GM21515 (cell line): ENCODE measurements at regions not wholly inside any gene's neighbourhood (a gene's known extent, or its start where the extent isn't known, plus 50 kb on each side); places are given as distances from the start of the nearest gene placed in this dataset.

ENCODE experiments used
- ATAC-seq: cut with Tn5 transposase; IDR thresholded peaks from one replicate; pipeline ENCODE4 v1.9.1; 2021; ENCODE audit not compliant: unreplicated experiment

- ATAC-seq = no peak
Measured at GRCh38 chr6:43951756-43952675, 175.2 kb downstream of the MRPL14 start.

DNA sequence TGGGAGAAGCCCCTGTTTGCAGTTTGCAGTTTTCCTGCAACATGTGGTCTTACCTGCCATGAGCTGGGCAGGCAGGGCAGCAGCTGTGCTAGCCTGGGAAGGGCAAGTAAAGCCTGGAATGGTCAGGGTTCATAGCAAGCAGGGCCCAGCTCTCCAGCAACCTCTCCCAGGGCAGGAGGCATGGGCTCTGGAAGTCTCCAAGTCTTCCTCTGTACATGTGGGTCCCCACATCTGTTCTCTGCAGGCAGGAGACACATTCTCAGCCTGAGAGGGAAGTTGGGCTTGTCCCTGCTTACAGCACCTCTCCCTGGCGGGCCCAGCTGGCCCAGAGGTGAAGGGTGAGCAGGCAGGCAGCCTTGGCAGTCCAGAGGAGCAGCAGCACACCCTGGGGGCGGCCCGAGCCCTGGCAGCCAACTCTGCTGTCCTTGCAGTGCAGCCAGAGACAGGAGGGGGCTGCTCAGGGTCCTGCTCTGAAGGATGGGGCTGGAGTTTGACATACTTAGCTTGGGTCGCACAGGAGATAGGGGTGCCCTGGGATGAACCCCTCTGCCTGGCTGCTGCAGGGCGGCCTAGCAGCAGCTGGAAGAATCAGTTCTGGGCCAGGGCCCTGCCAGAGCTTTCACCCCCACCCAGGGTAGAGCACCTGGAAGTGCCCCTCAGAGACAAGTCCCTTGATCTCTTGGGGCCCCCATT lies 176.0 kb downstream of the MRPL14 start:
- ATAC-seq = no peak

DNA sequence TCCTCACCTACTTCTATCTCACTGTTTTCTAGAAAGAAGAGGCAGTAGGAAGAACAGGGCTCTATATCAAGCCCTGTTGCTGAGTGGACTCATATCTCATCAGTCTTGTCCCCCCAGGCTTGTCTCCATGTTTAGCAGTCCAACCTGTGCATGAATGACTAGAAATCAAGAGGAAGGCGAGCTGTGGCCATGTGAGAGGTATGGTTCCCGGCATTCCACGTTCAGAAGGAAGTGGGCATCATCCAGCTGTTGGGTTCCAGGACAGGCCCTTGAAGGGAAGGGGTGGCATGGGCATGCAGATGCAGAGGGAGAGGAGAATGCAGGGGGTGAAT lies 176.6 kb downstream of the MRPL14 start:
- no peak for ATAC-seq

- no peak for ATAC-seq
Measured at GRCh38 chr6:43950051-43950605, 177.1 kb downstream of the MRPL14 start.

DNA sequence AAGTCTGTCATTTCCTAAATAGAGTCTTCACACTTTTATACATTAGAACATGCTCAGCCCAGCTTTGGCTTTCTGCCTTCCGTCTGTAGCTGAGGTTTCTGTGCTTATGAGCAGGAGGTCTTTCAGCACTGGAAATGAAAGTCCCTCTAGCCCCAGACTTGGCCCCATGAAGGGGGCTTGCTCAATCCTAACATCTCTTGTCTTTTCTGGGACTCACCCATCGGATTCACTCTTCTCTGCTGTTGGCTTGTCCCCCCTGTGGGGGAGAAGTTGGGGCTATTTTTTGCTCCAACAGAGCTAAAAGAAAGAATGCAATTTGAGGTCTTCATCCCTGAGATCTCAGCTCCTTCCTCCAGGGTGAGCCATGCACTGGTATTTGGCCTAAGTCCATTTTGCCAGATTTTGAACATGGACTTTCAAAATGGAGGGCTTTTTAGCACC lies 177.7 kb downstream of the MRPL14 start:
- no peak for ATAC-seq

GRCh38 chr6:43948527-43949485 lies 178.4 kb downstream of the MRPL14 start:
- no peak for ATAC-seq

DNA sequence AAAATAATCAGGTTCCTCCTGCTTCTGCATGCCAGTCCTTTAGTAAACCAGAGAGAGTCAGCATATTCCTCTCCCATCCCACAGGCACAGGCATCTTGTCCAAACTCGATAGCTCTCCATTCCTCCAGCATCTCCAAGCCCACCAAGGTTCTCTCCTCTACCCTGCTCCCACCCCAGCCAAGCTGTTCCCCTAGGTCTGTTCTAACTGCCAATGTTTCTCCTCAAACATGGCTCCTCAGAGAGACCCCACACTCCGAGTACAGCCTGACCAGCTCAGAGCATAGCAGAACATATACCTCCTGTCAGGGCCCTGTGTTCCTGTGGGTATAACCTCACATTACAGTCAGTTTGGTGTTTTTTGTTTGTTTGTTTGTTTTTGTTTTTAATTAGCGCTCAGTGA lies 177.8 kb downstream of the VEGFA start:
- ATAC-seq = no peak

DNA sequence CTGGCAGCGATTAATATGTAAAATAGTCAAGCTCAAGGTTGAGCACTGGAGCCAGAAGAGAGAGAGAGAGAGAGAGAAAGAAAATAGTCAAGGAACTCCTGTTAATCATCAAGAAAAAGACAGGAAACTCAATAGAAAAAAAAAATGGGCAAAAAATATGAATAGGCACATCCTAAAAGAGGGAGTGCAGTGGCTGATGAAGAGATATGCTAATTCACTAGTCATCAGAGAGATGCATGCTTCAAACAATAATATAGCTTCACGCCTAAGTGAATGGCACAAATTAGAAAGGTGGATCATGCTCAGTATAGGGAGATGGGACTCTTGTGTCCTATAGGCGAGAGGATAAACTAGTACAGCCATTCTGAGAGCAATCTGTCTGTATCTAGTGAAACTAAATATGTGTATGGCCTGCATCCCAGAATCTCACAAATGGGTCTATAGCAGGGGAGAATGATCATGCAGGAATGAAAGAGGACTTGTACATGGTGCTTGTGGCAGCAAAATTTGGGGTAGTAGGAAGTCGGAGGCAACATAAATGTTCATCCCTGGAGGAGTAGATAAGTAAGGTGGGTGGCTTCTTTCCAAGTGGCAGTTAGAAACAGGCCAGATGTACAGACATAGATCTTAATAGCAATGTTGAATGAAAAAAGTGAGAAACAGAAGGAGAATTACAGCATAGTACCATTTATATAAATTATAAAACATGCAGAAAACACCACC lies 176.8 kb downstream of the VEGFA start:
- no peak for ATAC-seq

DNA sequence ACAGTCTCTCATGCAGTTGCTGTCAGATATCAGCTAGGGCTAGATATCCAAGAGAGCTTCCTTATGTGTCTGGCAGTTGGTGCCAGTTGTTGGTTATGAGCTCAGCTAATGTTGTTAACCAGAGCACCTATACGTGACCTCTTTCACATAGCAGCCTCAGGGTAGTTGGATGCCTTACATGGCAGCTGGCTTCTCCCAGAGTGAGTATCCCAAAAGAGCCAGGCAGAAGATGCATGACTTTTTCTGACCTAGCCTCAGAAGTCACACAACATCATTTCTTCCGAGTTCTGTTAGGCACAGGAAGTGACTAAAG lies 175.7 kb downstream of the VEGFA start:
- no peak for ATAC-seq

DNA sequence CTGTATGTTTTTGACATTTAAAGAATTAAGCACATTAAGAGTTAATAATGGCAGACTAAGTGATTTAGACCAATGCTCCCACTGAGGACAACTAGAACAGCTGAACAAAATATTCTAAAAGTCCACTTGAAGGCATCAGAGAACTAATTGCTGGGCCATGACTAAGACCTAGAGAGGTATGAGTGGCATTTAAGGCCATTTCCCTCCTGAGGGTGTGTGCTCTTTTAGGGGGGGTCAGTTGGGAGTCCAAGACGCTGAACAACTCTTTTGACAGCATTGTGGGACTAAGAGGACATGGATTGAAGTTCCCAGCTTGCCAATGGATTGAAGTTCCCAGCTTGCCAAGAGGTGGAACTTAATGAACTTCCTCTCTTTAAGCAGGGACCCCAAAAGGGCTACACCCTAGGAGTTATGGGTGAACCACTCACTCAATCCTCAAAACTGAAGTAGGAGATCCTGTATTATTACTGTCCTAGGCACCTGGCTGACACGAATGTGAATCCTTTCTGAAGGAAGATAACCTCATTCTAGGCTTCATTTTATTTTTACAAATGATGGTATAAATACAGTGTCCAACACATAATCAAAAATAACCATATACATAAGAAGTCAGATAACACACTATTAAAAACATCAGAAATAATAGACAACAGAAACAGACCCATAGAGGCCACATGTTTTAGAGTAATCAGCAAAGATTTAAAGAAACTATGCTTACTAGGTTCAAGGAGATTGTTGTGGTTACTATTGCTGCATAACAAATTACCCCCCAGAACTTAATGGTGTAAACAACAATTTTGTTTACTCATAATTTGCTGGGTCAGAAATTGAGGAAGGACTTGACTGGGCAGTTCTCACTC lies 175.1 kb downstream of the VEGFA start:
- ATAC-seq = no peak

GRCh38 chr6:43943781-43944250 lies 173.8 kb downstream of the VEGFA start:
- no peak for ATAC-seq

- no peak for ATAC-seq
Measured at GRCh38 chr6:43943099-43943766, 173.2 kb downstream of the VEGFA start.

DNA sequence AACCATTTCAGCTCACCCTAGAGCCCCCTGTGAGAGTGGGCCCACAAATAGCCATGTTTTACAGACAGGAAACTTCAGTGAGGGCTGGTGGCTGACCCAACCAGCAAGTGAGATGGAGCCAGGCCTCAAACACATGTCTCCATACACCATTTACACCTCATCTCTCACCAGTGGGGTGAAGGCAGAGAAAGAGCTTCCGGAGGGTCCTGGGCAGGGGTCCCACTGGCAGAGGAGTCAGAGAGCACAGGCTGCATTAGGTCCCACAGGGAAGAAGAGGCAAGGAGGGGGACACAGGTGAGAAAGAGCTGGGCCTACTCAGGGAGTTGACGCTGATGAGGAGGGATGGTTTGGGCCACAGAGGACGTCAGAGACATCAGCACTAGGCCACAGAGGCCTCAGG lies 172.6 kb downstream of the VEGFA start:
- no peak for ATAC-seq

DNA sequence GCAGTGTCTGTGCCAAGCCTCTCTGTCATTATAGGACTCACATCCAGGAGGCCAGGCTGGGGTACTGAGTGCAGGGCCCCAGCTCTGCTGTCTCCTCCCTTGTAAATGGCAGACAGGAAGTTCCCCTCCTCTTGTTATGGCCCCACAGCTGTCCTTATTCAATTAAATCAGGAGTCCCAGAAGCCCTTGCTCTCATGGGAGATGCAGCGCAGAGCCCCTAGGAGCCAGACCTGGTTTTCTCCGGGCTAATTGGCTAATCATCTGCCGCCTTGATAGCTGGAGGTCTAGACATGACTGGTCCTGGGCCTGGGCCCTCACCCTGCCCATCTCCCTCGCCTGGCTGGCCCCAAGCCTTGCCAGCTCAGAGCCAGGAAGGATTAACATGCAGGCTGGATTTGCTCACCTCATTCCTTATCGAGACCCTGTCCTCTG lies 172.0 kb downstream of the VEGFA start:
- ATAC-seq = no peak

- no peak for ATAC-seq
Measured at GRCh38 chr6:43941174-43941573, 171.2 kb downstream of the VEGFA start.

DNA sequence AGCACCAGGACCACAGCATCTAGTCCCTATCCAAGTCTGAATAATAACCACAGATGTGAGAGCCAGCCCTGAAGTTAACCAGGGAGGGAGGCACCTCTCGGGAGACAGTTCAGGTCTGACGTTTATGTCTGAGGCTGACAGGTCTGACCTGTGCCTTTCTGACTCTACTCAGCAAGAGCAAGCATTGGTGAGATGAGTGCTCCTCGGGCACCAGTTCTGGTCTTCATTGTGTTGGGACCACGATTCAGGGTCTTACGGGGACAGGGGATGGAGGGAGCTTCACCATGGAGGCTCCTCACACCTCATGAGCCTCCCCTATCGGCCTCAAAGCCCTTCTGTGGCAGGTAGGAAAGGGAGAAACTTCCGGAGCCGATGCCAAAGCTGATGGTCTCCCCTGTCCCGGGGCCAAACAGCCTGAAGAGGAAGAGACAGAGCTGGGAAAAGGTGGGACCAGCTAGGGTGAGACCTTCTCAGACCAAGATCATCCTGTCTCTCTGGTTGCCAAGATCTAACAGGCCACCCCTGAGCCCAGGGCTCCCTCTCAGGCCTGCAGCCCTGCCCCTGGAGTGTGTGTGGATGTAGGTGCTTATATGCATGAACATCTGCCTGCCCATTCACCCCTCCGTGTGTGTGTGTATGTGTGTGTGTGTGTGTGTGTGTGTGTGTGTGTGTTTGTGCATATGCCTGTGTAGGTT lies 170.5 kb downstream of the VEGFA start:
- no peak for ATAC-seq

DNA sequence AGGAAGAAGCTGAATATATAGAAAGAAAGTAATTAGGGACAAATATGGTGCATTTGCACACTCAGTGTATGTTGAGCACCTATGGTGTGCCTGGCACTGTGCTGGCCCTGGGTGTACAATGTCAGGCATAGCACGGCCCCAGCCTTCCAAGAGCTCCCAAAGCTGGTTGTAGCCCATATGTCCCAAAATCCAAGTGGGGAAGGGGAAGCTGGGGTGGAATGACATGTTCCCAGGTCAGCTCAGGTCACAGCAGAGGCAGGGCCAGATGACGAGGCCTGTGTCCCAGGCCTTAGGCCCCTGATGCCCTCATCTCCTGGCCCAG lies 170.0 kb downstream of the VEGFA start:
- no peak for ATAC-seq

DNA sequence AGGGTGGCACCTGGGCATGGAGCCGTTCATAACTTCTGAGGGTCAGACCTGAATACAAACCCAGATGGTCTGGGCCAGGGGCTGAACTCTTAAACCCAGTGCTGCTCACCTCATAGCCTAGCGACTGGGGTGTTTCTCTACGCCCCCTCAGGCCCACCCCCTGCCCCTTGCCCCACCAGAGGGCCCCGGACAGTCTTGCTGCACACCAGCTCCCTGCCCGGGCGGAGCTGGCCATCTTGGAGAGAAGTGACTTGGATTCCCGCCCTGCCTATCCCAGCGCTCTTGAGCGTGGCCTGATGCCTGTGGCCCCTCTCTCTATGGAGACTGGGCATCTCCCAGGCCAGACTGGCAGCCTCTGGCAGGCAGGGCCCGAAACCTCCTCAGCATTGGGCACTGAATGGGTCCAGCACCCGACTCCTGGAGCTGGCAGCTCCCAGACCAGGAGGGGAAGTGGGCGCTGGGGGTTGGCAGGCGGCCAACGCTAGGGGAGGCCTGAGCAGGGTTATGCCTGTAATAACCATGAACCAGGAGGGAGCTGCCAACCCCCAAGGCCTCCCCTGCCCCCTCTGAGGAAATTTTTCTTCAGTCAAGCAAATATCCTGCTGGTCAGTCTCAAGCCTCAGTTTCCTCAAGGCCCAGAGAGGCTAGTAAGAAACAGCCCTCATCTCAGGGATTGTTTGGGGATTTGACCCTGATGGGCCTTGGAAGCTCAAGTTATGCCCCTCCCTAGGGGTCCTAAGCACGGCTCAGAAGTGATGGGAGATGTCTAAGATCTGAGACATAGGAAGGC lies 169.5 kb downstream of the VEGFA start:
- no peak for ATAC-seq
